Fibroblast of skin of back (primary cell): ENCODE measurements at regions not wholly inside any gene's neighbourhood (a gene's known extent, or its start where the extent isn't known, plus 50 kb on each side); places are given as distances from the start of the nearest gene placed in this dataset.

Experiments used
- DNase-seq: peaks from one replicate; pipeline ENCODE4 v3.0.0-alpha.2; 2013

GRCh38 chr7:52017802-52018679 is 701.4 kb upstream of the COBL start:
- DNase-seq: no peak

- no peak for DNase-seq
These were observed 692.6 kb upstream of the COBL start for GRCh38 chr7:52009181-52009580.

GRCh38 chr7:52006674-52007073 is 690.1 kb upstream of the COBL start:
- no peak for DNase-seq

GRCh38 chr7:52005613-52006012 is 689.0 kb upstream of the COBL start:
- no peak for DNase-seq

- DNase-seq: no peak
These were observed 679.1 kb upstream of the COBL start for GRCh38 chr7:51995596-51996179.

- no peak for DNase-seq
These were observed 666.0 kb upstream of the COBL start for GRCh38 chr7:51982653-51983052.

- DNase-seq: no peak
These were observed 664.2 kb upstream of the COBL start for GRCh38 chr7:51980812-51981211.

GRCh38 chr7:51980313-51980712 is 663.7 kb upstream of the COBL start:
- DNase-seq: no peak

GRCh38 chr7:51977913-51978312 is 661.3 kb upstream of the COBL start:
- DNase-seq: no peak

GRCh38 chr7:51973939-51974338 is 657.3 kb upstream of the COBL start:
- no peak for DNase-seq

- DNase-seq: no peak
These were observed 656.5 kb upstream of the COBL start for GRCh38 chr7:51973071-51973470.

GRCh38 chr7:51970961-51971665 is 654.5 kb upstream of the COBL start:
- DNase-seq: no peak

GRCh38 chr7:51968461-51968860 is 651.9 kb upstream of the COBL start:
- DNase-seq: no peak

- no peak for DNase-seq
These were observed 648.8 kb upstream of the COBL start for GRCh38 chr7:51965454-51965853.

- DNase-seq: no peak
These were observed 645.2 kb upstream of the COBL start for GRCh38 chr7:51961804-51962203.

GRCh38 chr7:51950813-51951212 is 634.2 kb upstream of the COBL start:
- DNase-seq: no peak

GRCh38 chr7:51949726-51950644 is 633.4 kb upstream of the COBL start:
- no peak for DNase-seq

- no peak for DNase-seq
These were observed 614.2 kb upstream of the COBL start for GRCh38 chr7:51930834-51931233.

- no peak for DNase-seq
These were observed 613.2 kb upstream of the COBL start for GRCh38 chr7:51929818-51930217.

- DNase-seq: no peak
These were observed 611.1 kb upstream of the COBL start for GRCh38 chr7:51927738-51928137.

- no peak for DNase-seq
These were observed 602.0 kb upstream of the COBL start for GRCh38 chr7:51918581-51918980.

- DNase-seq: no peak
These were observed 584.9 kb upstream of the COBL start for GRCh38 chr7:51901489-51901840.
